MM.1S (cell line): ENCODE measurements at regions not wholly inside any gene's neighbourhood (a gene's known extent, or its start where the extent isn't known, plus 50 kb on each side); places are given as distances from the start of the nearest gene placed in this dataset.

Experiments used
- DNase-seq: peaks from one replicate; pipeline ENCODE4 v3.0.0-alpha.2; 2015
- H2AFZ ChIP-seq: fragments of 300-600 bp; sonication (generic); 2 replicates; pipeline ENCODE4 v1.6.0; 2016; ENCODE audit warnings: antibody characterized with exemption, low read length
- H3F3A ChIP-seq: fragments of 300-600 bp; sonication (generic); 2 replicates; pipeline ENCODE4 v1.6.1; 2016; ENCODE audit warnings: mild to moderate bottlenecking, antibody characterized with exemption, low read length, moderate library complexity, mixed read lengths; ENCODE audit not compliant: insufficient read depth
- H3K27ac ChIP-seq: fragments of 300-600 bp; sonication (generic); 2 replicates; pipeline ENCODE4 v1.5.1; 2016; ENCODE audit warnings: mild to moderate bottlenecking, low read length
- H3K27me3 ChIP-seq: fragments of 300-600 bp; sonication (generic); replicated peaks from 2 replicates; pipeline ENCODE4 v1.6.0; 2016; ENCODE audit warnings: low read length; ENCODE audit not compliant: insufficient read depth
- H3K36me3 ChIP-seq: fragments of 300-600 bp; sonication (generic); replicated peaks from 2 replicates; pipeline ENCODE4 v1.6.1; 2016; ENCODE audit warnings: mild to moderate bottlenecking, low read length, mixed read lengths; ENCODE audit not compliant: insufficient read depth
- H3K4me1 ChIP-seq: fragments of 300-600 bp; sonication (generic); 2 replicates; pipeline ENCODE4 v1.6.1; 2016; ENCODE audit warnings: low read length, mixed read lengths
- H3K4me2 ChIP-seq: fragments of 300-600 bp; sonication (generic); 2 replicates; pipeline ENCODE4 v1.6.0; 2016; ENCODE audit warnings: low read depth, low read length
- H3K4me3 ChIP-seq: fragments of 300-600 bp; sonication (generic); 2 replicates; pipeline ENCODE4 v1.5.1; 2016; ENCODE audit warnings: low read length, mixed read lengths
- H3K79me2 ChIP-seq: fragments of 300-600 bp; sonication (generic); 2 replicates; pipeline ENCODE4 v1.6.1; 2016; ENCODE audit warnings: mixed run types, low read length, mixed read lengths
- H3K9ac ChIP-seq: fragments of 300-600 bp; sonication (generic); 2 replicates; pipeline ENCODE4 v1.6.1; 2016; ENCODE audit warnings: low read length, mixed read lengths
- H3K9me2 ChIP-seq: fragments of 300-600 bp; sonication (generic); replicated peaks from 2 replicates; pipeline ENCODE4 v1.6.1; 2016; ENCODE audit warnings: mild to moderate bottlenecking, low read length, mixed read lengths; ENCODE audit not compliant: insufficient read depth
- H3K9me3 ChIP-seq: fragments of 300-600 bp; sonication (generic); replicated peaks from 2 replicates; pipeline ENCODE4 v1.6.1; 2016; ENCODE audit warnings: mild to moderate bottlenecking, low read length, mixed read lengths; ENCODE audit not compliant: insufficient read depth
- H4K20me1 ChIP-seq: fragments of 300-600 bp; sonication (generic); 2 replicates; pipeline ENCODE4 v1.6.1; 2016; ENCODE audit warnings: mild to moderate bottlenecking, low read length, moderate library complexity, mixed read lengths; ENCODE audit not compliant: insufficient read depth
- EZH2 ChIP-seq: fragments of 300-600 bp; sonication (generic); optimal IDR thresholded peaks from 2 replicates; pipeline ENCODE3; 2017; ENCODE audit warnings: low read depth, mild to moderate bottlenecking, antibody characterized with exemption, low read length, mixed read lengths
- EZH2phosphoT487 ChIP-seq: fragments of 300-600 bp; sonication (generic); IDR thresholded peaks from 2 replicates; pipeline ENCODE4 v1.6.1; 2018; ENCODE audit warnings: antibody characterized with exemption, low read length
- TF ChIP-seq, protein P1 (sequence below): fragments of 300-600 bp; sonication (generic); IDR thresholded peaks from 2 replicates; pipeline ENCODE4 v1.5.1; 2016; ENCODE audit warnings: antibody characterized with exemption, low read length, mixed read lengths

DNA sequence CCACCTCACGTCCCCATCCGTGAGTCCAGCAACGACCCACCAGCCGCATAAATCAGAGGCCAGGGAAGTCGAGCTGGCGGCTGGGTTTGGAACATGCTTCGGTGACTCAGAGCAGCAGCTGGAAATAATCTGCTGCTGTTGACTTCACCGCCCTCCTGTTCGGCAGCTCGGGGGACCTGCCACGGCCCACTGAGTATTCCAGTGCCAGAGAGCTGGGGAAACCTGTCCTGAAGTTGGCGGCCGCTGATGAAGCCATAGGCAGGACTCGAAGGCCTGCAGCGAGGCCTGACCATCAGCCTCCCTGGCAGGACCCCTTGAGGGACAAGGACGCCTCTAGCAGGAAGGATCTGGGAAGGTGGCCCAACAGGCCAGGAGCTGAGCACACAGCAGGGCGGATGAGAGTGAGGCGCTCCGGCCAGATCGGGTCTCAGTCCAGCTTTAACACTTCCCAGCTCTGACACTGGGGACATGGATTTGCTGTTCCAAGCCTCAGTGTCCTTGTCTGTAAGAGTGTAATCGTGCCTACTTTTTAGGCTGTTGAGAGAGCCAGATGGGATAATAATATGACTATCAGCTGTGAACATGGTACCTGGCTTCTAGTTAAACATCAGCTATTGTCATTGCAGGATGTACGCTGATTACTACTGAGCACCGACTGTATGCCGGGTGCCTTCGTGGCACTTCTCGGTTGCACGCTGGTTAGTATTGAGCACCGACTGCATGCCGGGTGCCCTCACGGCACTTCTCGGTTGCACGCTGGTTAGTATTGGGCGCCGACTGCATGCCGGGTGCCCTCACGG, 50.4 kb upstream of the CIBAR2 start:
- peaks cover 74% of the 10 kb centered on the region for H3K27me3 ChIP-seq
- H3K4me1 ChIP-seq = no peaks in the 10 kb centered on the region
- DNase-seq = no peak
- no peaks in the 10 kb centered on the region for H4K20me1 ChIP-seq
- H3K4me2 ChIP-seq = no peak overlapping the region
- no peak overlapping the region for H3K4me3 ChIP-seq
- H3F3A ChIP-seq = no peaks in the 10 kb centered on the region
- no peak for TF ChIP-seq EZH2
- TF ChIP-seq, protein P1, sequence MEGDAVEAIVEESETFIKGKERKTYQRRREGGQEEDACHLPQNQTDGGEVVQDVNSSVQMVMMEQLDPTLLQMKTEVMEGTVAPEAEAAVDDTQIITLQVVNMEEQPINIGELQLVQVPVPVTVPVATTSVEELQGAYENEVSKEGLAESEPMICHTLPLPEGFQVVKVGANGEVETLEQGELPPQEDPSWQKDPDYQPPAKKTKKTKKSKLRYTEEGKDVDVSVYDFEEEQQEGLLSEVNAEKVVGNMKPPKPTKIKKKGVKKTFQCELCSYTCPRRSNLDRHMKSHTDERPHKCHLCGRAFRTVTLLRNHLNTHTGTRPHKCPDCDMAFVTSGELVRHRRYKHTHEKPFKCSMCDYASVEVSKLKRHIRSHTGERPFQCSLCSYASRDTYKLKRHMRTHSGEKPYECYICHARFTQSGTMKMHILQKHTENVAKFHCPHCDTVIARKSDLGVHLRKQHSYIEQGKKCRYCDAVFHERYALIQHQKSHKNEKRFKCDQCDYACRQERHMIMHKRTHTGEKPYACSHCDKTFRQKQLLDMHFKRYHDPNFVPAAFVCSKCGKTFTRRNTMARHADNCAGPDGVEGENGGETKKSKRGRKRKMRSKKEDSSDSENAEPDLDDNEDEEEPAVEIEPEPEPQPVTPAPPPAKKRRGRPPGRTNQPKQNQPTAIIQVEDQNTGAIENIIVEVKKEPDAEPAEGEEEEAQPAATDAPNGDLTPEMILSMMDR = no peak
- TF ChIP-seq EZH2phosphoT487 = no peak
- H3K27ac ChIP-seq = no peak overlapping the region
- no peaks in the 10 kb centered on the region for H3K9me2 ChIP-seq
- H3K36me3 ChIP-seq = no peaks in the 10 kb centered on the region
- H3K79me2 ChIP-seq = no peaks in the 10 kb centered on the region
- H3K9ac ChIP-seq = no peak overlapping the region
- H2AFZ ChIP-seq = no peak overlapping the region
- H3K9me3 ChIP-seq = no peaks in the 10 kb centered on the region

DNA sequence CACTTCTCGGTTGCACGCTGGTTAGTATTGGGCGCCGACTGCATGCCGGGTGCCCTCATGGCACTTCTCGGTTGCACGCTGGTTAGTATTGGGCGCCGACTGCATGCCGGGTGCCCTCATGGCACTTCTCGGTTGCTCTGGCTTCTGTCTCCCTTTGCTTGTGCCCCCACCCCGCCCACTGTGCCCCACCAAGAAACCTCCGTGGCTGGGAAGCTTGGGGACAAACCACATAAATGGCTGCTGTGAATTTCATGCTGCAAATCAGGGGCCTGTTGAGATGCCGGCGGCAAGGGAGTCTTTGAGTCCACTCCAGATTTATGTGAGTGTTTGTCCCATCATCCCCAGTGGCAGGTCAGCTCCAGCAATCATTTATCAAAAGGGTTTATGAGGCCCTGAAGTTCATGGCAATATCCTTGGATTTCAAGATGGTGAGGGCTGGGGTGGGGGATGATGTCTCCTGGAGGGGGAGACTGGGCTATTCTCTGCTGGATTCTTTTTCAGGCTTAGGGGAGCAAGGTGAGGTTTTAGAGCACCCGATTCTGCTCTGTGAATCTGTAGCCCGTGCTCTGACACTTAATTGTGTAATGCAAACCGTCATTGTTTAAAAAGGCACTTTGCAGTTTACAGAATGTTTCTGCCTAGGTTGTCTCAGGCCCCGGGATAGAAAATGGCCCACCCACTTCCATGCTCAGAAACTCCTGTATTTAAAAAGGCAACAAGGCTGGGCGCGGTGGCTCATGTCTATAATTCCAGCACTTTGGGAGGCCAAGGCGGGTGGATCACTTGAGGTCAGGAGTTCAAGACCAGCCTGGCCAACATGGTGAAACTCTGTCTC, 51.2 kb upstream of the CIBAR2 start:
- Histone ChIP-seq H3K9me2 (no peaks in the 10 kb centered on the region), H3F3A (no peaks in the 10 kb centered on the region), H2AFZ (no peak overlapping the region), H3K4me3 (no peak overlapping the region), H3K9ac (no peak overlapping the region), H3K36me3 (no peaks in the 10 kb centered on the region), H4K20me1 (no peaks in the 10 kb centered on the region), H3K79me2 (no peaks in the 10 kb centered on the region), H3K27ac (no peak overlapping the region), H3K9me3 (no peaks in the 10 kb centered on the region), H3K4me1 (no peaks in the 10 kb centered on the region), H3K4me2 (no peak overlapping the region), H3K27me3 (peaks cover 81% of the 10 kb centered on the region)
- TF ChIP-seq, protein P1 = no peak
- TF ChIP-seq EZH2 (no peak), EZH2phosphoT487 (no peak)
- DNase-seq = no peak

DNA sequence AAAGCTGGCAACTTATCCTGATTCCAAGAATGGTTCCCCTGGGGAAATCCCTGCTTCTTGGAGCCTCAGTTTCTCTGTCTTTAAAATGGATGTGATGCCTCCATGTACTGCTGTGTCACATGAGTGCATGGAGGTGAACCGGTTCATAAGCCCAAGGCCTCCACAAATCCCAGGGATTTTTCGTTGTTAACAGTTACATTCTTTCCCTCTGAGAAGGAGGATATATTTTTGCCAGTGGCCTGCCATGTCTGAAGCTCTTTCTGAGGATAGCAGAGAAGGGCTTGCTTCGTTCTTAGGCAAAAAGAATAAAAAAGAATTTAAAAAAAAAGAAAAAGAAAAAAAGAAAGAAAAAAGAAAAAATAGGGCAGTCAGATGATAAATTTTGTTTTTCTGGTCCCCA, 52.2 kb upstream of the CIBAR2 start:
- no peak overlapping the region for H3K9ac ChIP-seq
- H3K4me2 ChIP-seq = no peak overlapping the region
- no peak overlapping the region for H3K27ac ChIP-seq
- no peaks in the 10 kb centered on the region for H3K36me3 ChIP-seq
- H3F3A ChIP-seq = no peaks in the 10 kb centered on the region
- H3K4me3 ChIP-seq = no peak overlapping the region
- H4K20me1 ChIP-seq = no peaks in the 10 kb centered on the region
- no peaks in the 10 kb centered on the region for H3K79me2 ChIP-seq
- TF ChIP-seq, protein P1 = no peak
- TF ChIP-seq EZH2 (no peak), EZH2phosphoT487 (no peak)
- no peaks in the 10 kb centered on the region for H3K4me1 ChIP-seq
- H3K9me2 ChIP-seq = no peaks in the 10 kb centered on the region
- DNase-seq = no peak
- H2AFZ ChIP-seq = no peak overlapping the region
- no peaks in the 10 kb centered on the region for H3K9me3 ChIP-seq
- H3K27me3 ChIP-seq = peaks cover 76% of the 10 kb centered on the region
